Vagina (tissue), 2 donors: ENCODE measurements at regions not wholly inside any gene's neighbourhood (a gene's known extent, or its start where the extent isn't known, plus 50 kb on each side); places are given as distances from the start of the nearest gene placed in this dataset.

Experiments
- POLR2A ChIP-seq, 2 donors: fragments of 450-650 bp; IDR thresholded peaks; one replicate each; pipeline ENCODE4 v1.6.1; 2017; ENCODE audit warnings: antibody characterized with exemption in 2 of 2, mild to moderate bottlenecking in 2 of 2, moderate library complexity in 2 of 2
- TF ChIP-seq, protein P1 (sequence below), 3 experiments: fragments of 450-650 bp in 2 of 3; fragments of 200-600 bp in 1 of 3; sonication (generic) in 1 of 3; IDR thresholded peaks; one replicate each; pipeline ENCODE4 v1.5.1; 2017 to 2019; ENCODE audit warnings: antibody characterized with exemption in 3 of 3, mild to moderate bottlenecking in 2 of 3, moderate library complexity in 2 of 3

DNA sequence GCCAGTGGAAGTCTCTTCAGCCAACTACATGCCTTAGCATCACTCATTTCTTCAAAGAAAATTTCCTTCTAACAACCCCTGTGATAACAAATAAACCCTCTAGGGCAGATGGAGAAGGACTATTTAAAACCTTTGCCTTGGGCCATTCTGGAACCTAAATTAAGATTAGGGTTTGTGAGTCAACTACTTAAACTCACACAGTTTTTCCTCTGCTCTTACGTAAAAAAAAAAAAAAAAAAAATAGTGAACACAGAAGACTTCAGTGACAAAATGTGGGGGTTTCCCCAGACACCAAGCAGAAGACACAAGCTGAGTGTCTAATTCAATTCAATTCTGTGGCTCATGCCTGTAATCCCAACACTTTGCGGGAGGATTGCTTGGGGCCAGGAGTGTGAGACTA lies 65.8 kb upstream of the ERCC6L2 start:
- TF ChIP-seq, protein P1, sequence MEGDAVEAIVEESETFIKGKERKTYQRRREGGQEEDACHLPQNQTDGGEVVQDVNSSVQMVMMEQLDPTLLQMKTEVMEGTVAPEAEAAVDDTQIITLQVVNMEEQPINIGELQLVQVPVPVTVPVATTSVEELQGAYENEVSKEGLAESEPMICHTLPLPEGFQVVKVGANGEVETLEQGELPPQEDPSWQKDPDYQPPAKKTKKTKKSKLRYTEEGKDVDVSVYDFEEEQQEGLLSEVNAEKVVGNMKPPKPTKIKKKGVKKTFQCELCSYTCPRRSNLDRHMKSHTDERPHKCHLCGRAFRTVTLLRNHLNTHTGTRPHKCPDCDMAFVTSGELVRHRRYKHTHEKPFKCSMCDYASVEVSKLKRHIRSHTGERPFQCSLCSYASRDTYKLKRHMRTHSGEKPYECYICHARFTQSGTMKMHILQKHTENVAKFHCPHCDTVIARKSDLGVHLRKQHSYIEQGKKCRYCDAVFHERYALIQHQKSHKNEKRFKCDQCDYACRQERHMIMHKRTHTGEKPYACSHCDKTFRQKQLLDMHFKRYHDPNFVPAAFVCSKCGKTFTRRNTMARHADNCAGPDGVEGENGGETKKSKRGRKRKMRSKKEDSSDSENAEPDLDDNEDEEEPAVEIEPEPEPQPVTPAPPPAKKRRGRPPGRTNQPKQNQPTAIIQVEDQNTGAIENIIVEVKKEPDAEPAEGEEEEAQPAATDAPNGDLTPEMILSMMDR (IDR thresholded peaks at IDR 0.05) = no peak
- TF ChIP-seq POLR2A (IDR thresholded peaks at IDR 0.05) = no peak
